ENCODE measurements at regions not wholly inside any gene's neighbourhood (a gene's known extent, or its start where the extent isn't known, plus 50 kb on each side); places are given as distances from the start of the nearest gene placed in this dataset.

DNA sequence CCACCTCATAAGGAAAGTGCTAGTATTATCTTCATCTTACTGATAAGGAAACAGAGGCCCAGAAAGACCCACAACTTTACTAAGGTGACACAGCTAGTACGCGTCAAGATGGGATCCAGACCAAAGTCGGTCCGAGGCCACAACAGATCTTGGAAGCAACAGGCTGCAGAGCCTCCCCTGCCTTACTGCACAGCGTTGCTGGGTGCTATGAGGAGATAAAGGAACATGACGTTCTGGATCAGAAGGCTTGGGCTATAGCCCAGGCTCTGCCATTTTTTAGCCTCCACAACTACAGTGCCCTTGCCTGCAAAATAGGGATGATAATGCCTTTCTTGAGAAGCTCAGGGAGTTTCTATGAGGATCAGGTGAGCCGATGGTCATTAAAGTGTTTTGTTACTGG, 144.1 kb downstream of the NMUR2 start:
- no peak overlapping the region for H3K27ac ChIP-seq
- DNase-seq (no peak), ATAC-seq (no peak)
- 65% methylated on average over 2 of the region's 7 CpGs for WGBS (ENCODE audit: insufficient coverage, low coverage, low lambda C conversion rate, missing lambda C conversion rate)
- H3K27me3 ChIP-seq = no peaks in the 10 kb centered on the region
- TF ChIP-seq POLR2A (IDR thresholded peaks at IDR 0.05) = no peak
- TF ChIP-seq, protein P1, sequence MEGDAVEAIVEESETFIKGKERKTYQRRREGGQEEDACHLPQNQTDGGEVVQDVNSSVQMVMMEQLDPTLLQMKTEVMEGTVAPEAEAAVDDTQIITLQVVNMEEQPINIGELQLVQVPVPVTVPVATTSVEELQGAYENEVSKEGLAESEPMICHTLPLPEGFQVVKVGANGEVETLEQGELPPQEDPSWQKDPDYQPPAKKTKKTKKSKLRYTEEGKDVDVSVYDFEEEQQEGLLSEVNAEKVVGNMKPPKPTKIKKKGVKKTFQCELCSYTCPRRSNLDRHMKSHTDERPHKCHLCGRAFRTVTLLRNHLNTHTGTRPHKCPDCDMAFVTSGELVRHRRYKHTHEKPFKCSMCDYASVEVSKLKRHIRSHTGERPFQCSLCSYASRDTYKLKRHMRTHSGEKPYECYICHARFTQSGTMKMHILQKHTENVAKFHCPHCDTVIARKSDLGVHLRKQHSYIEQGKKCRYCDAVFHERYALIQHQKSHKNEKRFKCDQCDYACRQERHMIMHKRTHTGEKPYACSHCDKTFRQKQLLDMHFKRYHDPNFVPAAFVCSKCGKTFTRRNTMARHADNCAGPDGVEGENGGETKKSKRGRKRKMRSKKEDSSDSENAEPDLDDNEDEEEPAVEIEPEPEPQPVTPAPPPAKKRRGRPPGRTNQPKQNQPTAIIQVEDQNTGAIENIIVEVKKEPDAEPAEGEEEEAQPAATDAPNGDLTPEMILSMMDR (IDR thresholded peaks at IDR 0.05) = no peak
- H3K4me3 ChIP-seq = no peak overlapping the region
- no peaks in the 10 kb centered on the region for H3K4me1 ChIP-seq
- no peaks in the 10 kb centered on the region for H3K36me3 ChIP-seq
- no peaks in the 10 kb centered on the region for H3K9me3 ChIP-seq
- intact Hi-C loops (cut with DNase I) = no loop called here

DNA sequence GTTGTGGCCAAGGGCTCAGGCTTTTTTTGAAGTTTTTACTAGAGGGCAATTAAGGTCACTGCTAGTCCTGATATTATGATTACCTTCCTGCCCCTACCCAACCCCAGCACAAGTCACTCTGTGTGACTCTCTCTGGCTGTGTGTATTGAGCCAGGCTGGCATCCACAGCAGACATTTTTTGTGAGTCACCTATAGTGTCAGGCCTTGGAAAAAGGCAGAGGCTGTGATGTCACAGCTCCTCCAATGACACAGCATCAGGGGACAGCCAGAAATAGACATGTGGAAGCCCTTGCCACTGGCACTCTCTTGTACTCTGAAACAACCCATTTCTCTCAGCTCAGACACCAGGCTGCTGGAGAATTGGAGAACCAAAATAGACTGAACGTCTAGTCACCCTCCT, 145.4 kb downstream of the NMUR2 start:
- ATAC-seq = no peak
- DNase-seq = no peak
- TF ChIP-seq, protein P1 (IDR thresholded peaks at IDR 0.05) = no peak
- no peak for TF ChIP-seq POLR2A (IDR thresholded peaks at IDR 0.05)
- Histone ChIP-seq H3K36me3 (no peaks in the 10 kb centered on the region), H3K4me1 (no peaks in the 10 kb centered on the region), H3K9me3 (no peaks in the 10 kb centered on the region), H3K27me3 (no peaks in the 10 kb centered on the region), H3K27ac (no peak overlapping the region), H3K4me3 (no peak overlapping the region)
- no CpG with 5 or more reads among the region's 1 CpG for WGBS (ENCODE audit: insufficient coverage, low coverage, low lambda C conversion rate, missing lambda C conversion rate)
- intact Hi-C loops (cut with DNase I) = no loop called here

DNA sequence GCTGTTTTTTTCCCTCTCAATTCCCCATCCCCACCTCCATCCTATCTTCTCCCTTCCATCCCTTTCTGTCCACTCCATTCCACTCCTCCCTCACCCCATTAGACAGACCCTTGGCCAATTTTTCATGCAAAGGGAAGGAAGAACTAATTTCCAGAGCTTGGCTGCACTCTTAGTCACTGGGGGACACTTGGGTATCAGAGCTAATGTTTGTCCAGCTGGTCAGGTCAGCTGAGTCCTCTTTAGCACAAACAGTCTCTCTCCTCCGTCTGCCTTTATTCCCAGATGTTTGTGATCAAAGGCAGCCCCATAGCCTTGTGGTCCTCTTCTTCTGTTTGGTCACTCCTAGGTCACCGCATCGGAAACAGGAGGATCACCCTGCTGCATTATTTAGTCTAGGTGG, 148.5 kb downstream of the NMUR2 start:
- Histone ChIP-seq H3K9me3 (no peaks in the 10 kb centered on the region), H3K27me3 (no peaks in the 10 kb centered on the region), H3K4me1 (no peaks in the 10 kb centered on the region), H3K27ac (no peak overlapping the region), H3K4me3 (no peak overlapping the region), H3K36me3 (no peaks in the 10 kb centered on the region)
- intact Hi-C loops (cut with DNase I) = no loop called here
- TF ChIP-seq, protein P1 (IDR thresholded peaks at IDR 0.05) = no peak
- TF ChIP-seq POLR2A (IDR thresholded peaks at IDR 0.05) = no peak
- ATAC-seq (no peak), DNase-seq (no peak)
- WGBS (ENCODE audit: insufficient coverage, low coverage, low lambda C conversion rate, missing lambda C conversion rate) = 28% methylated on average over 3 of the region's 3 CpGs

DNA sequence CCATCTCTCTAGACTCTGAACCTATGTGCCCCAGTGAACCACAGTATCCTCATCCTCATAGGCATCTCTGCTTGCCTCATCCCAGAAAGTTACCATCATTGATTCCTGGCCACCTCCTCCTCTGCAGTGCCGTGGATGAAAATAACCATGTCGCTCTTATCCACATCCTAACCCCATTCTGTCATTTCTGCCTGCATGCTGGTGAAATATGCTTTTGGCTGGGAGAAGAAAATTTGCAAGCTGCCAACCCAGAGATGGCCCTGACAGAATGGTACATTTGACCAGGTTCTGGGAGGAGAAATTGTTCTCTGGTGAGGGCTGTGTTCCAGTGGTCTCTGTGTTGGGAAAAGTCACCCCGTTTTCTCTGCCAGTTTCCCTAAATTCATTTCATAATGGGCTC, 149.7 kb downstream of the NMUR2 start:
- H3K9me3 ChIP-seq = no peaks in the 10 kb centered on the region
- DNase-seq = no peak
- H3K36me3 ChIP-seq = no peaks in the 10 kb centered on the region
- no peak for TF ChIP-seq POLR2A (IDR thresholded peaks at IDR 0.05)
- TF ChIP-seq, protein P1 (IDR thresholded peaks at IDR 0.05) = no peak
- no peak for ATAC-seq
- intact Hi-C loops (cut with DNase I) = no loop called here
- H3K27ac ChIP-seq = no peak overlapping the region
- H3K4me1 ChIP-seq = no peaks in the 10 kb centered on the region
- WGBS (ENCODE audit: insufficient coverage, low coverage, low lambda C conversion rate, missing lambda C conversion rate) = 45% methylated on average over 3 of the region's 3 CpGs
- no peaks in the 10 kb centered on the region for H3K27me3 ChIP-seq
- no peak overlapping the region for H3K4me3 ChIP-seq

DNA sequence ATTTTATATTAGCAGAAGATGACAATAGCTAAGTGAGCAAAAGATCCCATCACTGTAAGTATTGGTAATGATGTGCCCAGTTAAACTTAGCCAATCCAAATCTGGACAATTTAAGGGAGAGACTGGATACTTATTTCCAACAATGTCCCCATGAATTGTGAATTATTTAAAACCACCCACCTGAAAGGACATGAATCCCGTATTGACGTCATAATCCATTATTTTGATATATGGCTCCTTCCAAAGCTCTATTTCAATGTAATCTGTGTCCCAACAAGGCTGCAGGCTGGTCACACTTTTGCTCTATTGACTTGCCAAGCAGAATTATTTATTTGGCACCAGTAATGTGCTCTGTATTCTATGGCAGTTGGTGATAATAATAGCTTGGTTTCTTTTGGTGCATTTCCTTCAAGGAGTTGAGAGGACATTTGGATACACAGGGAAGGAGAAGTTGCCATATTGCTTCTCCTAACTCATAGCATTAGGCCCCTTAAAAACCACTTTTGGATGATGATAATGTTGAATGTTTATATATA, 157.2 kb downstream of the NMUR2 start:
- no peaks in the 10 kb centered on the region for H3K9me3 ChIP-seq
- H3K4me3 ChIP-seq = no peak overlapping the region
- H3K4me1 ChIP-seq = no peaks in the 10 kb centered on the region
- intact Hi-C loops (cut with DNase I) = no loop called here
- H3K27ac ChIP-seq = no peak overlapping the region
- 48% methylated on average over 2 of the region's 2 CpGs for whole genome bisulfite sequencing (ENCODE audit: insufficient coverage, low coverage, low lambda C conversion rate, missing lambda C conversion rate)
- no peak for TF ChIP-seq POLR2A (IDR thresholded peaks at IDR 0.05)
- TF ChIP-seq, protein P1 (IDR thresholded peaks at IDR 0.05) = no peak
- H3K36me3 ChIP-seq = no peaks in the 10 kb centered on the region
- ATAC-seq (no peak), DNase-seq (no peak)
- no peaks in the 10 kb centered on the region for H3K27me3 ChIP-seq

Measured in right lobe of liver (tissue), 6 donors.